Stromal cell of bone marrow (primary cell): ENCODE measurements at regions not wholly inside any gene's neighbourhood (a gene's known extent, or its start where the extent isn't known, plus 50 kb on each side); places are given as distances from the start of the nearest gene placed in this dataset.
"Not testable (repeated sequence)": the region's sequence is repeated elsewhere in the genome, so short reads cannot be mapped to it uniquely, and the experiment has no call there.

Source experiments
- DNase-seq: peaks from one replicate; pipeline ENCODE4 v3.0.0-alpha.2; 2012; ENCODE audit warnings: low read depth

DNA sequence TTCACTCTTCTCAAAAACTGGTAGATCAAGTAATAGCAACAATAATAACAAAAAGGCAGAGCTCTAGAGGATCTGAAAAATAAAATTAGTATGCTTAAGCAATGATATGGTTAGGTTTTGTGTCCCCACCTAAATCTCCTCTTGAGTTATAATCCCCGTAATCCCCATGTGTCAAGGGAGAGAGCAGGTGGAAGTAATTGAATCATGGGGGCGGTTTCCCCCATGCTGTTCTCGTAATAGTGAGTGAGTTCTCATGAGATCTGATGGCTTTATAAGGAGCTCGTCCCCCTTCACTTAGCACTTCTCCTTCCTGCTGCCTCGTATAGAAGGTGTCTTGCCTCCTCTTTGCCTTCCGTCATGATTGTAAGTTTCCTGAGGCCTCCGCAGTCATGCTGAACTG is 60.2 kb upstream of the ABHD2 start:
- no peak for DNase-seq

DNA sequence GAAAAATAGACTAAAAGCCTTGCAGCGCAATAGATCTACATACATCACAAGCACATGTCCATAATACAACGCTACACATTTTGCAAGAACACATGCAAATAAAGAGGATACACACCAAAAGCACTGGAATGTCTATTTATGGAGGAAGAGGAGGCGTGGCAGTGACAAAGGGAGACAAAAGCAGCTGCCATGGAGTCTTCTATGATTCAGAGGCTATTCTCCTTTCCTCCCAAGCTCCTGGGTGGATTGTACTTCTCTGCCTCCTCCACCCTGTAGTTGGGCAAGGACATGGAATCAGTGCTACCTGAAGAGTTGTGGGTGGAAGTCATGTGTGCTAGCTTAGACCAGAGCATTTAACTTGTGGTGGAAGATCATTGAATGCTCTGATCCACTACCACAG is 57.9 kb upstream of the ABHD2 start:
- no peak for DNase-seq

DNA sequence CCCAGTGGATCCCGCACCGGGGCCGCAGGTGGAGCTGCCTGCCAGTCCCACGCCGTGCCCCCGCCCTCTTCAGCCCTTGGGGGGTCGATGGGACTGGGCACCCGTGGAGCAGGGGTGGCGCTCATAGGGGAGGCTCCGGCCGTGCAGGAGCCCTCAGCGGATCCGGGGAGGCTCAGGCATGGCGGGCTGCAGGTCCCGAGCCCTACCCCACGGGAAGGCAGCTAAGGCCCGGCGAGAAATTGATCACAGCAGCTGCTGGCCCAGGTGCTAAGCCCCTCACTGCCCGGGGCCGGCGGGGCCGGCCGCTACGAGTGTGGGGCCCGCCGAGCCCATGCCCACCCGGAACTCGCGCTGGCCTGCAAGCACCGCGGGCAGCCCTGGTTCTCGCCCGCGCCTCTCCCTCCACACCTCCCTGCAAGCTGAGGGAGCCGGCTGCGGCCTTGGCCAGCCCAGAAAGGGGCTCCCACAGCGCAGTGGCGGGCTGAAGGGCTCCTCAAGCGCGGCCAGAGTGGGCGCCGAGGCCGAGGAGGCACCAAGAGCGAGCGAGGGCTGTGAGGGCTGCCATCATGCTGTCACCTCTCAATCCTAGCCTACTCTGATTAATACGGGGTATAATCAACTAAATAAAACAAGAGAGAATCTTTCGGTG is 56.5 kb upstream of the ABHD2 start:
- not testable (repeated sequence) for DNase-seq

DNA sequence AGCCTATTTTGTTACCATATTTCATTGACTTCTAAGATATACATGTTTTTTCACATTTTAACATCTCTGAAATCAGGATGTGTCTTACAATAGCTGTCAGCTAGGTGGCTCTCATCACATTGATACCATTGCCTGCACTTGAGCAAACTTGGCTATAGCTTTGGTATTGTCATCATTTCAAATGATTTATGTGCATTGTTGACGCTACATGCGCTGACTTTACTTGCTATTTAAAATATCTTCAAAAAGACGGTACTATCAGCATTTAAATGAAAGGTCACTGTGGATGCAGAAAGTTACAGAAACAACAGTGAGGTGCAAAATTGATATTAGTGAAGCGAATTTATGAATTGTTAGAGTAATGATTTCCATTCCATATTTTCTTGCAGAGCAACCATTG is 54.0 kb upstream of the ABHD2 start:
- no peak for DNase-seq

DNA sequence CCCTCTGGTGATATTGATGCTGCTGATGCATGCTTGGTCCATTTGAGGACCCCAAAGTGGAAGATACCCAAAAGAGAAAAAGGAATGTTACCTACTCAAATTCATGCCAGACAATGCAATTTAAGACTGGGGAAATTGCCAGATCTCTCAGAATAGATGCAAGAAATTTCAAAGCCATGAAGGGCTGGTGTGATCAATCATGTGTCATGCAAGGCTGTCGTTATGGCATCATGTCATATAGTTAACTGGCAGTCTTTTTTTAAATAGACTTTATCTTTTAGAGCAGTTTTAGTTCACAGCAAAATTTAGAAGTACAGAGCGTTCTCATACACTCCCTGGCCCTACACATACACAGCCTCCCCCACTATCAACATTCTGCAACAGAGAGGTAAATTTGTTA is 53.1 kb upstream of the ABHD2 start:
- no peak for DNase-seq

DNA sequence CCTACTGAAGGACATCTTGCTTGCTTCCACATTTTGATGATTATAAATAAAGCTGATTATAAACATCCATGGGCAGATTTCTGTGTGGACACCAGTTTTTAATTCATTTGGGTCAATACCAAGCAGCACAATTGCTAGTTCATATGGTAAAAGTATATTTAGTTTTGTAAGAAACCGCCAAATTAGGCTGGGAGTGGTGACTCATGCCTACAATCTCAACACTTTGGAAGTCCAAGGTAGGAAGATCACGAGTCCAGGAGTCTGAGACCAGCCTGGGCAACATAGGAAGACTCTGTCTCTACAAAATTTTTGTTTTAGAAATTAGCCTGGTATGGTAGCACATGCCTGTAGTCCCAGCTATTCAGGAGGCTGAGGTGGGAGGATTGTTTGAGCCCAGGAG is 52.6 kb upstream of the ABHD2 start:
- no peak for DNase-seq

DNA sequence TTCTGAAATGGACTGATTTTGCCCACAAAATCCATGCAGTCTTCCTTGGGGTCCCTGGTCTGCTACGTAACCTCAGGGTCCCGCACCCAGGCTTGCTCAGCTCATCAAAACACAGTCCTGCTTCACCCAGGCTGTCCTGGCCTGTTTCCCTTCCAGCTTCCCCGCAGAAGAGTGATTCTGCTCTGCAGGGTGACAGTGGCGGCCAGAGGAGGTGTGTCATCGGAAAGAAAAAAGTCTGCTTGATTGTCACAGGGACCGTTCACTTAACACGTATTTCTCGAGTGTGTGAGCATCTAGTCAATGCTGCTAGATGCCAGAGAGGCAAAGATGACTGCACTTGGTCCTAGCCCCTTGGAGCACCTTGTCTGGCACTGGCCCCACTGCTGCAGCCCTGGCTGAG is 50.1 kb upstream of the ABHD2 start:
- no peak for DNase-seq
